ENCODE measurements at regions not wholly inside any gene's neighbourhood (a gene's known extent, or its start where the extent isn't known, plus 50 kb on each side); places are given as distances from the start of the nearest gene placed in this dataset.

DNA sequence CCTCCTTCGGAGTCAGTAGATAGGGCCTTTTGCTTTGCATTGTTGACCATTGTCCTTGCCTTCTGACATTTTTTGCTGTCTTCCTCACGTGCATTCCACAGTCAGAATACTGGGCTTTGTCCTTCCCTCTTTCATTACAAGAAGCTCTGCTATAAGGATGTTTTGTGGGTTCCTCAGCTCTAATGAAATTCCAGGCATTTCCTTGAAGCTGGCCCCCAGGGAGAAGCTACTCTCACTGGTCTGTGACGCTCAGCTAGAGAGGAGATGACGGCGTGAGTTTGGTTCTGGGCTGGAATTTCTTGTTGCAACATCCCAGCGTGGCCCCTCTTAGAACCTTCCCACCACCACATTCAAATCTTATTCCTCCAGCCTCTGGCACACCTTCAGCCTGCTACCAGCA, 210.2 kb downstream of the TJP1 start:
- Mint-ChIP-seq H3K36me3 (ENCODE audit: insufficient read depth in 1 of 3, low read depth in 3 of 3) (peaks cover 0 to 3% (median 0%) of the 10 kb centered on the region in 3 experiments; a peak in 2 of 7 replicates), H3K4me3 (no peak overlapping the region; a peak in 2 of 5 replicates), H3K9me3 (peaks cover 2 to 6% of the 10 kb centered on the region in 2 experiments; a peak in 3 of 5 replicates), H3K27ac (peak overlapping the region in 2 of 3 experiments; percentile 17 to 56; a peak in 3 of 7 replicates), H3K27me3 (ENCODE audit: low read depth) (peaks cover 24% of the 10 kb centered on the region), H3K4me1 (peaks cover 49 to 53% of the 10 kb centered on the region in 2 experiments)
- Histone ChIP-seq H2AFZ (ENCODE audit: low read length) (no peak overlapping the region), H2AK5ac (ENCODE audit: insufficient read length, low read length) (no peak overlapping the region), H3K4ac (ENCODE audit: low read depth, low read length) (no peak overlapping the region), H3K27ac (ENCODE audit: insufficient read length, low read depth, low read length) (peak overlapping the region; percentile 44), H2BK120ac (ENCODE audit: low read depth, low read length, poor library complexity, severe bottlenecking) (no peak overlapping the region), H3K9ac (ENCODE audit: extremely low read depth, insufficient read length, low read length) (no peak overlapping the region), H3K56ac (ENCODE audit: insufficient read length, low read depth, low read length) (no peak overlapping the region), H3K79me1 (ENCODE audit: insufficient read depth, low read depth, low read length, poor library complexity, severe bottlenecking) (no peaks in the 10 kb centered on the region), H2BK12ac (ENCODE audit: insufficient read length, low read depth, low read length) (no peak overlapping the region), H3K23me2 (ENCODE audit: insufficient read length, low read depth, low read length, poor library complexity, severe bottlenecking) (no peaks in the 10 kb centered on the region), H3K27me3 (ENCODE audit: insufficient read depth, low read length) (no peaks in the 10 kb centered on the region), H2BK5ac (ENCODE audit: insufficient read length, low read length) (no peak overlapping the region), H4K5ac (ENCODE audit: insufficient read length, low read depth, low read length) (no peak overlapping the region), H4K8ac (replicated peaks; ENCODE audit: insufficient read length, low read depth, low read length) (no peak overlapping the region), H3K23ac (ENCODE audit: insufficient read length, low read depth, low read length) (no peak overlapping the region), H3K79me2 (ENCODE audit: insufficient read depth, low read length) (no peaks in the 10 kb centered on the region), H4K20me1 (ENCODE audit: control insufficient read depth, insufficient read depth, insufficient read length) (no peaks in the 10 kb centered on the region), H3K9me3 (ENCODE audit: control insufficient read depth, low read depth, low read length) (no peaks in the 10 kb centered on the region), H3K4me1 (ENCODE audit: insufficient read depth, low read length) (peaks cover 22% of the 10 kb centered on the region; the same call in 1 of the 2 replicates), H3K4me2 (ENCODE audit: insufficient read depth, insufficient read length, low read length) (no peak overlapping the region), H3K14ac (ENCODE audit: insufficient read depth, low read length) (no peak overlapping the region), H2BK20ac (ENCODE audit: low read depth, low read length, poor library complexity, severe bottlenecking) (no peak overlapping the region), H3T11ph (ENCODE audit: low read length) (no peak overlapping the region), H3K18ac (ENCODE audit: insufficient read length, low read depth, low read length) (no peak overlapping the region), H2BK15ac (ENCODE audit: low read depth, low read length) (no peak overlapping the region), H4K91ac (ENCODE audit: insufficient read length, low read depth, low read length) (no peak overlapping the region)
- DNase-seq: peak; percentile 52
- TF ChIP-seq, protein P1, sequence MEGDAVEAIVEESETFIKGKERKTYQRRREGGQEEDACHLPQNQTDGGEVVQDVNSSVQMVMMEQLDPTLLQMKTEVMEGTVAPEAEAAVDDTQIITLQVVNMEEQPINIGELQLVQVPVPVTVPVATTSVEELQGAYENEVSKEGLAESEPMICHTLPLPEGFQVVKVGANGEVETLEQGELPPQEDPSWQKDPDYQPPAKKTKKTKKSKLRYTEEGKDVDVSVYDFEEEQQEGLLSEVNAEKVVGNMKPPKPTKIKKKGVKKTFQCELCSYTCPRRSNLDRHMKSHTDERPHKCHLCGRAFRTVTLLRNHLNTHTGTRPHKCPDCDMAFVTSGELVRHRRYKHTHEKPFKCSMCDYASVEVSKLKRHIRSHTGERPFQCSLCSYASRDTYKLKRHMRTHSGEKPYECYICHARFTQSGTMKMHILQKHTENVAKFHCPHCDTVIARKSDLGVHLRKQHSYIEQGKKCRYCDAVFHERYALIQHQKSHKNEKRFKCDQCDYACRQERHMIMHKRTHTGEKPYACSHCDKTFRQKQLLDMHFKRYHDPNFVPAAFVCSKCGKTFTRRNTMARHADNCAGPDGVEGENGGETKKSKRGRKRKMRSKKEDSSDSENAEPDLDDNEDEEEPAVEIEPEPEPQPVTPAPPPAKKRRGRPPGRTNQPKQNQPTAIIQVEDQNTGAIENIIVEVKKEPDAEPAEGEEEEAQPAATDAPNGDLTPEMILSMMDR (conservative IDR thresholded peaks at IDR 0.05): no peak
- WGBS (ENCODE audit: extremely low coverage, insufficient read length, low lambda C conversion rate): no CpG with 5 or more reads among the region's 6 CpGs

All from H9 (cell line).